Panc1 (cell line): ENCODE measurements at regions not wholly inside any gene's neighbourhood (a gene's known extent, or its start where the extent isn't known, plus 50 kb on each side); places are given as distances from the start of the nearest gene placed in this dataset.
A peak's percentile ranks its signal among the peaks of the same experiment; 100 is the strongest.

ENCODE experiments used
- ATAC-seq: fragments of 200-7000 bp; cut with Tn5 transposase; 2 replicates; pipeline ENCODE4 v1.9.1; 2020; ENCODE audit warnings: mild to moderate bottlenecking, moderate library complexity
- BruUV-seq: library from RNA; stranded (reverse); fragments of 400-500 nt; replicated peaks from 2 replicates; lab custom pipeline; 2021; lab: Mats Ljungman, UMichigan
- CTCF ChIA-PET: fragments of 300-600 bp; sonication (Branson Sonifier 250); formaldehyde crosslinking; loops from one replicate; lab custom pipeline; 2022; ENCODE audit warnings: antibody characterized with exemption; lab: Charles Lee
- POLR2A ChIA-PET: fragments of 300-600 bp; sonication (Branson Sonifier 250); formaldehyde crosslinking; loops from one replicate; lab custom pipeline; 2022; ENCODE audit warnings: antibody characterized with exemption; lab: Charles Lee
- DNase-seq: peaks from one replicate; pipeline ENCODE4 v3.0.0-alpha.2; 2010; ENCODE audit warnings: low read depth, low spot score
- H3K27ac ChIP-seq: 2 replicates; pipeline ENCODE4 v1.5.1; 2011; ENCODE audit warnings: mild to moderate bottlenecking, low read length, inconsistent platforms
- H3K27me3 ChIP-seq: fragments of 200-500 bp; sonication (Bioruptor generic); 2 replicates; pipeline ENCODE4 v1.6.0; 2014; ENCODE audit warnings: low read length, inconsistent platforms; ENCODE audit not compliant: control insufficient read depth, insufficient read depth
- H3K36me3 ChIP-seq: fragments of 200-500 bp; sonication (Bioruptor generic); 2 replicates; pipeline ENCODE4 v1.5.1; 2014; ENCODE audit warnings: inconsistent platforms, mild to moderate bottlenecking, low read length, moderate library complexity; ENCODE audit not compliant: control insufficient read depth, insufficient read depth
- H3K4me1 ChIP-seq: 2 replicates; pipeline ENCODE4 v1.5.1; 2011; ENCODE audit warnings: inconsistent platforms, mild to moderate bottlenecking, low read length, moderate library complexity; ENCODE audit not compliant: control insufficient read depth, insufficient read depth
- H3K4me3 ChIP-seq, 2 experiments: 2 replicates each; pipeline ENCODE4 v1.5.1; 2011 to 2012; ENCODE audit warnings: low read depth in 2 of 2, low read length in 2 of 2, mild to moderate bottlenecking in 2 of 2, inconsistent platforms in 1 of 2, moderate library complexity in 1 of 2
- H3K9me3 ChIP-seq: fragments of 200-500 bp; sonication (Bioruptor generic); 2 replicates; pipeline ENCODE4 v1.5.1; 2014; ENCODE audit warnings: low read depth, mild to moderate bottlenecking, inconsistent platforms, low read length, moderate library complexity; ENCODE audit not compliant: control insufficient read depth, insufficient read depth
- POLR2AphosphoS5 ChIP-seq: IDR thresholded peaks from 2 replicates; pipeline ENCODE4 v1.6.1; 2012; ENCODE audit warnings: mild to moderate bottlenecking, low read depth, low read length, moderate library complexity
- SIN3A ChIP-seq: IDR thresholded peaks from 2 replicates; pipeline ENCODE4 v1.6.1; 2012; ENCODE audit warnings: low read depth, mild to moderate bottlenecking, low read length, moderate library complexity, borderline replicate concordance; ENCODE audit not compliant: insufficient read depth
- TCF7L2 ChIP-seq: IDR thresholded peaks from 2 replicates; pipeline ENCODE4 v1.6.1; 2011; ENCODE audit warnings: mild to moderate bottlenecking, low read depth, low read length, inconsistent platforms
- in situ Hi-C: cut with HindIII; loops from 2 replicates; pipeline ENCODE4 v1.10.0; 2016; ENCODE audit warnings: low sequenced_read_pairs, low pct_unique_long_range_greater_than_20kb
- intact Hi-C: fragments of 100-400 bp; cut with micrococcal nuclease; formaldehyde crosslinking; loops from one replicate; pipeline ENCODE4 v1.10.0; 2022; ENCODE audit not compliant: unreplicated experiment
- TF ChIP-seq, protein P1 (sequence below), 2 experiments: IDR thresholded peaks; 2 replicates each; pipeline ENCODE4 v1.6.1; 2011 to 2012; ENCODE audit warnings: low read depth in 2 of 2, control low read depth in 1 of 2, low read length in 1 of 2, mild to moderate bottlenecking in 1 of 2, moderate library complexity in 1 of 2; ENCODE audit not compliant: insufficient read depth in 1 of 2
- TF ChIP-seq, protein P2 (sequence below): fragments of 450-650 bp; IDR thresholded peaks from 2 replicates; pipeline ENCODE4 v1.5.1; 2017; ENCODE audit warnings: mild to moderate bottlenecking

DNA sequence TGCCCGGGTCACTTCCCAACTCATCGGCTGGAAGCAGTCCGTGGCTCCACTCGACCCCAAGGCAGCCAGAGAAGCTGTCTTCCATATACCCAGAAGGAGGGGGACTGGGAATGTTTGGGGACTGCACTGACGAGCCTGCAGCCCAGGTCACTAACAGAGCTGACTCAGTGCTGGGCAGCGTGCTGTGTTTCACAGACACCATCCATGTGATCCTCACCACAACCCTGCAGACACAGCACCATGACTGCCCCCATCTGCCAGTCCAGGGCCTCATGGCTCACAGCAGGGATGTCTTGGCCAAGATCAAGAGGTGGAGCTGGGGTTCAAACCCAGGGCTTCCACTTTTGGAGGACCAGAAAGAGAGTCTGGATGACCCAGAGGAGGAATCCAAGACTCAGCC lies 67.9 kb downstream of the KLHDC7A start:
- BruUV-seq: no TSS peak
- no peak overlapping the region for H3K27ac ChIP-seq
- in situ Hi-C loops: no loop called here
- intact Hi-C loops: no loop called here
- DNase-seq (no peak), ATAC-seq (peak; percentile 36; the same call in 1 of the 2 replicates)
- H3K27me3 ChIP-seq: peaks cover 10% of the 10 kb centered on the region; the same call in 1 of the 2 replicates
- no peaks in the 10 kb centered on the region for H3K4me1 ChIP-seq
- H3K4me3 ChIP-seq: no peak overlapping the region
- H3K36me3 ChIP-seq: no peaks in the 10 kb centered on the region
- ChIA-PET POLR2A (no interaction called here), CTCF (interaction anchor here (0.6 kb wide), 1 partner anchor 31 kb away, joined by 3 read pairs; no protein-coding TSS in a partner anchor)
- TF ChIP-seq POLR2AphosphoS5 (no peak), TCF7L2 (no peak), SIN3A (no peak)
- TF ChIP-seq, protein P1, sequence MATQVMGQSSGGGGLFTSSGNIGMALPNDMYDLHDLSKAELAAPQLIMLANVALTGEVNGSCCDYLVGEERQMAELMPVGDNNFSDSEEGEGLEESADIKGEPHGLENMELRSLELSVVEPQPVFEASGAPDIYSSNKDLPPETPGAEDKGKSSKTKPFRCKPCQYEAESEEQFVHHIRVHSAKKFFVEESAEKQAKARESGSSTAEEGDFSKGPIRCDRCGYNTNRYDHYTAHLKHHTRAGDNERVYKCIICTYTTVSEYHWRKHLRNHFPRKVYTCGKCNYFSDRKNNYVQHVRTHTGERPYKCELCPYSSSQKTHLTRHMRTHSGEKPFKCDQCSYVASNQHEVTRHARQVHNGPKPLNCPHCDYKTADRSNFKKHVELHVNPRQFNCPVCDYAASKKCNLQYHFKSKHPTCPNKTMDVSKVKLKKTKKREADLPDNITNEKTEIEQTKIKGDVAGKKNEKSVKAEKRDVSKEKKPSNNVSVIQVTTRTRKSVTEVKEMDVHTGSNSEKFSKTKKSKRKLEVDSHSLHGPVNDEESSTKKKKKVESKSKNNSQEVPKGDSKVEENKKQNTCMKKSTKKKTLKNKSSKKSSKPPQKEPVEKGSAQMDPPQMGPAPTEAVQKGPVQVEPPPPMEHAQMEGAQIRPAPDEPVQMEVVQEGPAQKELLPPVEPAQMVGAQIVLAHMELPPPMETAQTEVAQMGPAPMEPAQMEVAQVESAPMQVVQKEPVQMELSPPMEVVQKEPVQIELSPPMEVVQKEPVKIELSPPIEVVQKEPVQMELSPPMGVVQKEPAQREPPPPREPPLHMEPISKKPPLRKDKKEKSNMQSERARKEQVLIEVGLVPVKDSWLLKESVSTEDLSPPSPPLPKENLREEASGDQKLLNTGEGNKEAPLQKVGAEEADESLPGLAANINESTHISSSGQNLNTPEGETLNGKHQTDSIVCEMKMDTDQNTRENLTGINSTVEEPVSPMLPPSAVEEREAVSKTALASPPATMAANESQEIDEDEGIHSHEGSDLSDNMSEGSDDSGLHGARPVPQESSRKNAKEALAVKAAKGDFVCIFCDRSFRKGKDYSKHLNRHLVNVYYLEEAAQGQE (IDR thresholded peaks at IDR 0.05; ENCODE audit: insufficient read depth in 1 of 2, low read depth in 2 of 2, low read length in 1 of 2): no peak
- TF ChIP-seq, protein P2, sequence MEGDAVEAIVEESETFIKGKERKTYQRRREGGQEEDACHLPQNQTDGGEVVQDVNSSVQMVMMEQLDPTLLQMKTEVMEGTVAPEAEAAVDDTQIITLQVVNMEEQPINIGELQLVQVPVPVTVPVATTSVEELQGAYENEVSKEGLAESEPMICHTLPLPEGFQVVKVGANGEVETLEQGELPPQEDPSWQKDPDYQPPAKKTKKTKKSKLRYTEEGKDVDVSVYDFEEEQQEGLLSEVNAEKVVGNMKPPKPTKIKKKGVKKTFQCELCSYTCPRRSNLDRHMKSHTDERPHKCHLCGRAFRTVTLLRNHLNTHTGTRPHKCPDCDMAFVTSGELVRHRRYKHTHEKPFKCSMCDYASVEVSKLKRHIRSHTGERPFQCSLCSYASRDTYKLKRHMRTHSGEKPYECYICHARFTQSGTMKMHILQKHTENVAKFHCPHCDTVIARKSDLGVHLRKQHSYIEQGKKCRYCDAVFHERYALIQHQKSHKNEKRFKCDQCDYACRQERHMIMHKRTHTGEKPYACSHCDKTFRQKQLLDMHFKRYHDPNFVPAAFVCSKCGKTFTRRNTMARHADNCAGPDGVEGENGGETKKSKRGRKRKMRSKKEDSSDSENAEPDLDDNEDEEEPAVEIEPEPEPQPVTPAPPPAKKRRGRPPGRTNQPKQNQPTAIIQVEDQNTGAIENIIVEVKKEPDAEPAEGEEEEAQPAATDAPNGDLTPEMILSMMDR: no peak
- no peaks in the 10 kb centered on the region for H3K9me3 ChIP-seq

- Histone ChIP-seq H3K4me3 (no peak overlapping the region), H3K27ac (no peak overlapping the region), H3K9me3 (no peaks in the 10 kb centered on the region), H3K4me1 (no peaks in the 10 kb centered on the region), H3K27me3 (peaks cover 10% of the 10 kb centered on the region; the same call in 1 of the 2 replicates), H3K36me3 (no peaks in the 10 kb centered on the region)
- in situ Hi-C loops (no loop called here), intact Hi-C loops (no loop called here)
- DNase-seq (no peak), ATAC-seq (no peak)
- ChIA-PET CTCF (interaction anchor here (0.6 kb wide), 1 partner anchor 32 kb away, joined by 3 read pairs; no protein-coding TSS in a partner anchor), POLR2A (no interaction called here)
- TF ChIP-seq POLR2AphosphoS5: no peak
- TF ChIP-seq, protein P1 (IDR thresholded peaks at IDR 0.05; ENCODE audit: insufficient read depth in 1 of 2, low read depth in 2 of 2, low read length in 1 of 2): no peak
- no TSS peak for BruUV-seq
Observed at GRCh38 chr1:18549106-18549505, 68.4 kb downstream of the KLHDC7A start.
